Activated T-helper 1 cell treated with anti-CD3 and anti-CD28 coated beads, Interleukin-12 subunit alpha, Interleukin-12 subunit beta, Interleukin-2, Interleukin-4 antibody, amounts not matched to agents 30 ng/mL and 10 ng/mL and 1 ng/mL, durations not matched to agents 14 hours and 24 hours and 36 hours (primary cell): ENCODE measurements at regions not wholly inside any gene's neighbourhood (a gene's known extent, or its start where the extent isn't known, plus 50 kb on each side); places are given as distances from the start of the nearest gene placed in this dataset.

Experiments used
- DNase-seq: peaks from one replicate; pipeline ENCODE4 v3.0.0; 2021; ENCODE audit warnings: low spot score
- H3K27ac Mint-ChIP-seq: one replicate; pipeline ENCODE4 v1.8.0; 2021; ENCODE audit warnings: mild to moderate bottlenecking, mixed read lengths
- H3K27me3 Mint-ChIP-seq: one replicate; pipeline ENCODE4 v1.8.0; 2022; ENCODE audit warnings: mild to moderate bottlenecking, moderate library complexity, mixed read lengths; ENCODE audit not compliant: insufficient read depth
- H3K36me3 Mint-ChIP-seq: one replicate; pipeline ENCODE4 v1.8.0; 2021; ENCODE audit warnings: low read depth, mixed read lengths
- H3K4me1 Mint-ChIP-seq: one replicate; pipeline ENCODE4 v1.8.0; 2021; ENCODE audit warnings: low read depth, mixed read lengths
- H3K4me3 Mint-ChIP-seq: one replicate; pipeline ENCODE4 v1.8.0; 2021; ENCODE audit warnings: mild to moderate bottlenecking, moderate library complexity, mixed read lengths
- H3K9me3 Mint-ChIP-seq: one replicate; pipeline ENCODE4 v1.8.0; 2021; ENCODE audit warnings: mixed read lengths
- intact Hi-C: fragments of 100-400 bp; cut with micrococcal nuclease; formaldehyde crosslinking; loops from one replicate; pipeline ENCODE4 v1.15.1; 2024

DNA sequence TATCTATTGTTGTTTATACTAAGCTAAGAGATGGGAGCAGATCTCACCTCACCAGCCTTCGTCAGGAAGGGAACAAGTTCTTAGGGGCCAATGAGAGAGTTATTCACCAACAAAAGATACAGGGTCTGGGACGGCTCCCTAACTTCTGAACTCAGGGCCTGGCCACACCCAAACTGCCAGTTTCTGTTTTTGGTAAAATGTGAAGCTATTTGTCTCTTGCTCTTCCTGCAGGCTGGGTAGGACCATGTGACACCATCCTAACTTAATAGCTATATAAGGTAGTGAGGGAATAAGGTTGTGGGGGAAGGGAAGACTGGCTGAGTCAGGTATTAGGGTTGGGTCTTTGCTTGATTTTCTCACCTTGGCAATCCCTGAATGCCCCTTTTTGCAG lies 480.5 kb downstream of the KDM4C start:
- Mint-ChIP-seq H3K4me1 (peaks cover 16% of the 10 kb centered on the region), H3K9me3 (peaks cover 6% of the 10 kb centered on the region), H3K27ac (no peak overlapping the region), H3K36me3 (no peaks in the 10 kb centered on the region), H3K27me3 (no peaks in the 10 kb centered on the region), H3K4me3 (no peak overlapping the region)
- no peak for DNase-seq
- intact Hi-C loops, result no loop called here

DNA sequence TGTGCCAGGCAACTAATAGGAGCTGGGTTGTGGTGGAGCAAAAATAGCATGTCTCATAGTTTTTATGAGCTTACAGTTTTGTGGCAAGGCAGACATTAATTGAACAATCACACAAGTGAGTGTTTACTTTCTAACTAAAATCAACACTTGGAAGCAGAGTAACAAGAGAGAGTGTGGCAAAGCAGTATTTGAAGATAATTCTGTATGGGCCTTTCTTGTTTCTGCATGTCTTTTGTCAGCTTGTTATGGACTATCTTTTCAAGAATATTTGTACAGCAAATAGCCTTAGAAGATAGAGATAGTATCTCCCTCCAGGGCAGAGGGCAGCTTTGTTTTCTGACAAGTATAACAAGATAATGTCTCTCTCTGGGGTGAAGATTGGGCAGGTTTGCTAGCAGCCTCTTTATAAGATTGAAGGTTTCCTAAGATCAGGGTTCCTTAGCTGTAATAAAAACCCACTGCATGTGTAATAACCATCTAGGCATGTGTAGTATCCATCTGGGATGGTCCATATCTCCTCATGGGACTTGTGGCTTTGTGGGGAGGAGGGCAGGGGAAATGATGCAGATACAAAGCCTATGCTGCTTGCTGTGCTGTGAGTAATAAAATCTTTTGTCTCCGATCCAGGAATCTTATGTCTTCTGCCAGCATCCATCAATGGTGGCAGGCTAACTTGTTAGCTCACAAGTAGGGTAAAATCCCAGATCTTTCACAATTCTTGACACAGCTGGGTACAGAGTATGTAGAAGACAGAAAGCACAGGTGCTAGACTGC lies 479.9 kb downstream of the KDM4C start:
- Mint-ChIP-seq H3K27ac (no peak overlapping the region), H3K9me3 (peaks cover 6% of the 10 kb centered on the region), H3K4me1 (peaks cover 16% of the 10 kb centered on the region), H3K4me3 (no peak overlapping the region), H3K36me3 (no peaks in the 10 kb centered on the region), H3K27me3 (no peaks in the 10 kb centered on the region)
- intact Hi-C loops, result no loop called here
- no peak for DNase-seq

DNA sequence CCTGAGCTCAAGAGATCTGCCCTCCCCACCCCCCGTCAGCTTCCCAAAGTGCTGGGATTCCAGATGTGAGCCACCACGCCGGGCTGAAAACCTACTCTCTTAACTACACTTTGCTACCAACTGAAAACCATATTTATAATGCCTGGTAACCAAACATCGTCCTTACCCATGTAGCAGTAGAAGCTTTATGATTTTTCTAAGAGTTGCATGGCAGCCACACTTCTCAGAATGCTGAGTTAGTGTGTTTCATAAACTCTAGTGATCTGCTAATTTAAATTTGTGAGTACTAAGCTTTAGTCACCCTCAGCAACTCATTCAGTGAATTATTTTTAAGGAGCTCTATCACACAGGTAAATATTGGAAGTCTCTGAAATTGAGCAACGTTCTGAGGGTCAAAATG lies 478.4 kb downstream of the KDM4C start:
- Mint-ChIP-seq H3K4me3 (no peak overlapping the region), H3K27ac (no peak overlapping the region), H3K27me3 (peaks cover under 1% of the 10 kb centered on the region), H3K36me3 (no peaks in the 10 kb centered on the region), H3K9me3 (peaks cover 6% of the 10 kb centered on the region), H3K4me1 (peaks cover 16% of the 10 kb centered on the region)
- intact Hi-C loops, result no loop called here
- DNase-seq, result no peak

DNA sequence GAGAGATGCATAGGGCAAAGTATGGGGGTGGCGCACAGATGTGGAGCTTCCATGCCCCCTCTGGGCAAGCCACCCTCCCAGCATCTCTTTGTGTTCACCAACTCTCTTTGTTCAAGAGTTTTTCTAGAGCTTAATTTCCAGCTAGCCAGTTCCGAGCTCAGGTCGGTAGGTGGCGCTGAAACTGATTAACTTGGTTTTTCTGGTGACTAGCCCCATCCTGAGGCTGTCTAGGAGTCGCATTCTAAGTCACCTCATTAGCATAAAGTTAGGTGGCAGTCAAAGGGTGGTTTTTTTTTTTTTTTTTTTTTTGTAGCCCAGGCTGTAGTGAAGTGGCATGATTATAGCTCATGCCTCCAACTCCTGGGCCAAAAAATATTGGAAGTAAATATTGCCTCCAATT lies 476.4 kb downstream of the KDM4C start:
- DNase-seq, result peak; percentile 10
- intact Hi-C loops, result loop anchor here (5.0 kb wide), 1 partner anchor 303 kb away; no protein-coding TSS in a partner anchor
- H3K9me3 Mint-ChIP-seq, result no peaks in the 10 kb centered on the region
- H3K4me3 Mint-ChIP-seq, result no peak overlapping the region
- H3K4me1 Mint-ChIP-seq, result peaks cover 16% of the 10 kb centered on the region
- no peak overlapping the region for H3K27ac Mint-ChIP-seq
- peaks cover 12% of the 10 kb centered on the region for H3K27me3 Mint-ChIP-seq
- no peaks in the 10 kb centered on the region for H3K36me3 Mint-ChIP-seq

DNA sequence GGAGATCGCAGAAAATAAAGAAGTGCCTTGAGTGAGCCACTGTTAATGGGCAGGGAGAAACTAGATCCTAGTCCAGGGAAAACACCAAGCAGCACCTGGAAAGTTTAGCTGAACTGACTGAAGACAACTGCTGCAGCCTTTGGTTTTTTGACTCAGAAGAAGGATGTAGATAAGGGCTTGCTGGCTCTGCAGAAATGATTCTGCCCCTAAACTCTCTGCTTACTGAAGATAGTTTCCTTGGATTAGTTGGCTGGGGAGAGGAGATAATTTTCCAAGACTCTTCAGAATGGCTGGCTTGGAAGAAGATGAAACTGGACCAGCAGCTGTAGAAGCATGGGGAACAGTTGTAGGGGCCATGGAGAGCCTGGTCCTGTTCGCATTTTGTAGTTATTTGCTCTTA lies 471.8 kb downstream of the KDM4C start:
- H3K27me3 Mint-ChIP-seq, result peaks cover 21% of the 10 kb centered on the region
- H3K4me1 Mint-ChIP-seq, result peaks cover 20% of the 10 kb centered on the region
- no peak overlapping the region for H3K4me3 Mint-ChIP-seq
- no peaks in the 10 kb centered on the region for H3K9me3 Mint-ChIP-seq
- H3K36me3 Mint-ChIP-seq, result no peaks in the 10 kb centered on the region
- no peak overlapping the region for H3K27ac Mint-ChIP-seq
- intact Hi-C loops, result no loop called here
- DNase-seq, result no peak

DNA sequence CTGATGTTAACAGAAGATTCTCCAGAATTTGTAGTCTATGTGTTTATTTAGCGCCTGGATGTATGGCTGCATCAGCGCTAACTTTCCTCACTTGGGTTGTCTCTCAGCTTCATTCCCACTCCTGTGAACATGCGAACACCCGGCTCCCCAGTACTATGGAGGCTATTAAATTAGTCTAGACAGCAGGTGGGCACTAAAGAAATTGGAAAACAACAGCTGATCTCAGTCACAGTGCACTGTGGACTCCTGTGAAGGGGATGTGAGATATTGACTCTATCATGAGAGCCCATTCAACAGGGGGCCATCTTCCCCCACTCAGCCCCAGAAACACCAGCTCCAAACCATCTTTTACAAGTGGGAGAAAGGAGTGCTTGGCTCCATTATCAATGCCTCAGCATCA lies 471.0 kb downstream of the KDM4C start:
- Mint-ChIP-seq H3K4me3 (no peak overlapping the region), H3K27ac (no peak overlapping the region), H3K4me1 (peaks cover 20% of the 10 kb centered on the region), H3K9me3 (no peaks in the 10 kb centered on the region), H3K27me3 (peaks cover 26% of the 10 kb centered on the region), H3K36me3 (no peaks in the 10 kb centered on the region)
- no peak for DNase-seq
- intact Hi-C loops, result no loop called here

DNA sequence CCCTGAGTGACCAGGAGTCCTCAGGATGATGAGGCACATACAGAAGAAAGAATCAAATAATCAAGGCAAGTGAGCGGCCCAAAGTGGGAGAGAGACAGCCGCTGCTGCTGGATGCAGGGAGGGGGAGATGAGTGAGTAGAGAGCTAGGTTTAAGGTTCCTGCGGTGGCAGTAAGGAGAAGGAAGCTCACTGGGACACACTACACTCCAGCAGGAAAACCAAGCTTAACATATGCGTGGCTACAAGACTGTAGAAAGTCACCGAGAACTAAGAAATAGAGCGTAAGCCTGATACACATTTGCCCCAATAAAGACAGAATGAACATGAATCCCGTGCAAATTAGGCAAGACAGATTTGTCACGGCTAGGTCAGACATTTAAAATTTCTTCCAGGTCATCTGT lies 470.2 kb downstream of the KDM4C start:
- no peaks in the 10 kb centered on the region for H3K36me3 Mint-ChIP-seq
- H3K4me3 Mint-ChIP-seq, result no peak overlapping the region
- no peaks in the 10 kb centered on the region for H3K9me3 Mint-ChIP-seq
- H3K4me1 Mint-ChIP-seq, result peaks cover 20% of the 10 kb centered on the region
- DNase-seq, result no peak
- intact Hi-C loops, result no loop called here
- peaks cover 26% of the 10 kb centered on the region for H3K27me3 Mint-ChIP-seq
- no peak overlapping the region for H3K27ac Mint-ChIP-seq

DNA sequence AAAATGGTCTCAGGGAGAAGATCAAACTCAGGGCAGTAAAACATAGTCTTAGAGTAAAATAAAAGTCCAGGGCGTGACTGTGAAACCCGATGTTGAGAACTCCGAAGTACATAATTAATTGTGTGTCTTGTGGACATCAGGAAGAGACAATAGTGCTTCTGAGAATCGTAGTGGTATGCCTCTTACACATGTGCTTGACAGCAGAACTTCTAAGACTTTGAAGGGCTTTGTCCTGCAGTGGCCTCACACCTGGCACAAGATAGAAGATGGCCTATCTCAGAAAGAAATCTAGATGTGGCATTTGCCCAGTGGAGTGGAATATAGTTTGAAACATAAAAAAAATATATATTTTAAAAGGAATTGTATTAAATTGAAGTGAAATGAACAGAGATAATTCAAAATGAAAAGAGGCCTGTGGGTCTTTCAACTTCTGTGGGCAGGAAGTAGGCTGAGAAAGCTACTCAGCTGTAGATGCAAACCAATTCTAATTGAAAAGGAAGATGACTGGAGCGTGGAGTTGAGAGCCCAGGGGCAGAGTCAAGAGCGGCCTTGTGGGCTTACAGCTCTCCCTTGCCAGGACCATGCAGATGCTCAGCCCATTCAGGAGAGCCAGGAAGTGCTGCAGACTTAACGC lies 468.4 kb downstream of the KDM4C start:
- peaks cover 20% of the 10 kb centered on the region for H3K4me1 Mint-ChIP-seq
- H3K9me3 Mint-ChIP-seq, result peaks cover 7% of the 10 kb centered on the region
- intact Hi-C loops, result no loop called here
- H3K4me3 Mint-ChIP-seq, result no peak overlapping the region
- DNase-seq, result no peak
- H3K36me3 Mint-ChIP-seq, result no peaks in the 10 kb centered on the region
- peaks cover 35% of the 10 kb centered on the region for H3K27me3 Mint-ChIP-seq
- H3K27ac Mint-ChIP-seq, result no peak overlapping the region
